Ishikawa (cell line): ENCODE measurements at regions not wholly inside any gene's neighbourhood (a gene's known extent, or its start where the extent isn't known, plus 50 kb on each side); places are given as distances from the start of the nearest gene placed in this dataset.

Experiments
- EGR1 ChIP-seq: IDR thresholded peaks from 2 replicates; pipeline ENCODE4 v1.6.1; 2012
- EP300 ChIP-seq: IDR thresholded peaks from 2 replicates; pipeline ENCODE4 v1.6.1; 2012; ENCODE audit warnings: borderline replicate concordance
- MAX ChIP-seq: IDR thresholded peaks from 2 replicates; pipeline ENCODE4 v1.6.1; 2012
- RAD21 ChIP-seq: IDR thresholded peaks from 2 replicates; pipeline ENCODE4 v1.6.1; 2012; ENCODE audit warnings: low read depth

DNA sequence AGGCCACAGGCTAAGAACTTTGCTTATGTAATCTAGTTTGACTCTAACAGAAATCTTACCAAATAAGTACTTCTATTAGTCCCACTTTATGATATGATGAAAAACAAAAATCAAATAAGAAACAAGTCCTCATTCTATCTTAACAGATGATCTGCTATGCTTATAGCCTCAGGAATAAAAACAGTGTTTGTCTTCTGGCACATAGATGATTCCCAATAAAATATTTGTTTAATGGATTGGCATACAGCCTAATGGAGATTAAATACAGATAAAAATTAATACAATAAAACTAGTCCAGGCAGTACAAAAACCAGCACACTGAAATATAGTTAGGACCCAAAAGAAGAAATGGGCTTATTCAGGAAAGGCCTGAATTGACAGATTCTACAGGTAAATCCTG, 971.4 kb upstream of the WWC1 start:
- no peak for TF ChIP-seq MAX
- no peak for TF ChIP-seq EGR1
- TF ChIP-seq EP300 = no peak
- TF ChIP-seq RAD21 = no peak
